ENCODE measurements at regions not wholly inside any gene's neighbourhood (a gene's known extent, or its start where the extent isn't known, plus 50 kb on each side); places are given as distances from the start of the nearest gene placed in this dataset.

GRCh38 chr9:107886826-107887225, 397.3 kb upstream of the KLF4 start:
- DNase-seq = no peak

GRCh38 chr9:107883496-107884124, 394.0 kb upstream of the KLF4 start:
- no peak for DNase-seq

GRCh38 chr9:107881626-107882300, 392.2 kb upstream of the KLF4 start:
- no peak for DNase-seq

- DNase-seq = no peak
Measured at GRCh38 chr9:107878462-107878861, 388.9 kb upstream of the KLF4 start.

GRCh38 chr9:107875571-107875980, 386.0 kb upstream of the KLF4 start:
- no peak for DNase-seq

- no peak for DNase-seq
Measured at GRCh38 chr9:107874591-107875369, 385.2 kb upstream of the KLF4 start.

- no peak for DNase-seq
Measured at GRCh38 chr9:107874137-107874536, 384.6 kb upstream of the KLF4 start.

GRCh38 chr9:107872457-107873192, 383.1 kb upstream of the KLF4 start:
- no peak for DNase-seq

- DNase-seq = no peak
Measured at GRCh38 chr9:107870927-107871680, 381.5 kb upstream of the KLF4 start.

GRCh38 chr9:107870221-107870620, 380.7 kb upstream of the KLF4 start:
- DNase-seq = no peak

- no peak for DNase-seq
Measured at GRCh38 chr9:107869111-107869510, 379.5 kb upstream of the KLF4 start.

GRCh38 chr9:107868186-107868585, 378.6 kb upstream of the KLF4 start:
- no peak for DNase-seq

- DNase-seq = no peak
Measured at GRCh38 chr9:107867738-107868137, 378.2 kb upstream of the KLF4 start.

- no peak for DNase-seq
Measured at GRCh38 chr9:107866711-107867311, 377.2 kb upstream of the KLF4 start.

- DNase-seq = no peak
Measured at GRCh38 chr9:107863396-107863795, 373.8 kb upstream of the KLF4 start.

- no peak for DNase-seq
Measured at GRCh38 chr9:107862881-107863280, 373.3 kb upstream of the KLF4 start.

- DNase-seq = no peak
Measured at GRCh38 chr9:107862323-107862722, 372.8 kb upstream of the KLF4 start.

GRCh38 chr9:107861075-107861474, 371.5 kb upstream of the KLF4 start:
- no peak for DNase-seq

GRCh38 chr9:107858260-107858659, 368.7 kb upstream of the KLF4 start:
- no peak for DNase-seq

- no peak for DNase-seq
Measured at GRCh38 chr9:107856633-107857032, 367.1 kb upstream of the KLF4 start.

GRCh38 chr9:107855164-107855563, 365.6 kb upstream of the KLF4 start:
- DNase-seq = no peak

- no peak for DNase-seq
Measured at GRCh38 chr9:107853461-107853860, 363.9 kb upstream of the KLF4 start.

Measured in eye (tissue), 1 donor.